T-helper 2 cell treated with Interferon-gamma antibody and Interleukin-4, amounts not matched to agents 100 ng/mL and 5 ng/mL, for 36 hours (primary cell): ENCODE measurements at regions not wholly inside any gene's neighbourhood (a gene's known extent, or its start where the extent isn't known, plus 50 kb on each side); places are given as distances from the start of the nearest gene placed in this dataset.

Source experiments
- intact Hi-C: fragments of 100-400 bp; cut with micrococcal nuclease; formaldehyde crosslinking; loops from one replicate; pipeline ENCODE4 v1.15.1; 2023

DNA sequence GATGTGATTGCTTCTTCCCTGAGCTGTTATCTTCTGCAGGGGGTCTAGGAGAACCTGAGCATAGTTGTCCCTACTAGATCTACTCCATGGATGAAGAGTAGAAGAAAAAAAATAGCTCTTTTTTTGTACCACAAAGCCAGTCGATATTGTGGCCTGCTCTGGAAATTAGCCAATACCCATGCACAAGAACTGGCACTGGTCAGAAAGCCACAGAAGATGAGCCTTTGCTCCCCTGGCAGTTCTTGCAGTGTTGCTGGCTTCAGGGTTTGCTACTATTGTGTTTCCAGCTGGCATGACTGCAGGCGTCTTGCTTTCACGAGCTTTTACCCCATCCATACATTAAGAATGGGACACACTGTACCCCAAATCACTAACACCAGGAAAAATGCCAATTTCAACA lies 547.7 kb upstream of the KLF12 start:
- intact Hi-C loops = no loop called here

DNA sequence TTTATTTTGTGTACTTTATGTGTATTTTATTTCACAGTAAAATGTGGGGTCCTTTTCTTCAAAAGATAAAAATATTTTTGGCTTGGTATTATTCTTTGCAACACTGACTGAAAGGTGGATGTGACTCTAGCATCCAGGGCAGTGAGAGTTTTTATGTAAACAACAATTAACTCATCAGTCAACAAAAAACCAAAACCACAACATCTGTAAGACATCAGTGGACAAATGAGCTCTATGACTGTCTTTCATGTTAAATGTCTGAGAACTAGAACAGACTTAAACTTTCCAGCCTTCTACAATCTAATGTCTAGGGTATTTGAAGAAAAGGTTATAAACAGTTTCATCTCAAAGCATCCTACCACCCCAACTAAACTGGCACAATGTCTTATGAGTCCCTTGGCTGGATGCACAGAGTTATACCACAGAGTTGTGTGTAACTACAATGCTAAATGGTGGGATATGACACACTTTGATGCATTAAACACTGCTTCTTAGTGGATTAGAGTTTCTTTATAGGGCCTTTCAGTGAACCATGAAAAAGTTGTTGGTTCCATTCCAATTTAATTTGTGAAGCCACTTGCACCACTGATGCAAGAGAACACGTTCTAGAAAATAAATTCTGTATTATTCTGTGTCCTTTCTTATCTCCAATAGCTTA lies 544.2 kb upstream of the KLF12 start:
- intact Hi-C loops = no loop called here

GRCh38 chr13:74675972-74676371 lies 541.8 kb upstream of the KLF12 start:
- intact Hi-C loops = no loop called here

DNA sequence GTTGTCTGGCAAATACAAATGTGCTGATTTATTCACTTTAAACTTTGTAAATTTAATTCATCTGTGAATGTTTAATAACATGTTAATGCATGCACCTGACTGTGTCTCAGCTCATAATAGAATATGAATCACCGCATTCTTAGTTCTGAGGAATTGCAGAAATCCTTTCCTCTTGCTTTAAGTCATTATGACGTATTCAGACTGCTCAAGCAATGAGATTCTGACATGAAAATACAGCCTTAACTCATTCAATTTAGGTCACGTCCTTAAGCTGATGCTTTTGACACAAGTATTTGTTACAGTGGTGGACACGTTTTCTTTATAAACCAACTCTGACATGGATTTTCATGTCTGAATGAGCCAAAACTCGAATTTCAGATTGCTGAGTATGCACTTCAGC lies 541.0 kb upstream of the KLF12 start:
- intact Hi-C loops = no loop called here

DNA sequence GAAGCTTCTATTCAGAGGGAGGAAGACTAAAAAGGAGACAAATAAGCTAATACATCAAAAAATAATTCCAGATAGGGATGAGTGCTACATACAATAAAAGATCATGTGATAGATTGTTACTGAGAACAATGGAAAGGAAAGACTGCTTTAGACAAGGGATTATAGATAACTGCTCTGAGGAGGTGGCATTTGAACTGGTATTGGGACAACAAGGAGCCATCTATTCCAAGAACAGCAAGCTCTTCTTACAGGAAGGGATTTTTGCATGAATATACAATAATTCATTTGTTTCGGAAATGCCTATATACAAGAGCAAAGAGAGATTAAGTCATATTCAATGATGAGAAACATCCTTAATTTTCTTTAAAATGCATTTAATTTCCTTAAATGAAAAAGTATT lies 540.5 kb upstream of the KLF12 start:
- intact Hi-C loops = no loop called here

GRCh38 chr13:74669149-74669548 lies 534.9 kb upstream of the KLF12 start:
- intact Hi-C loops = no loop called here

DNA sequence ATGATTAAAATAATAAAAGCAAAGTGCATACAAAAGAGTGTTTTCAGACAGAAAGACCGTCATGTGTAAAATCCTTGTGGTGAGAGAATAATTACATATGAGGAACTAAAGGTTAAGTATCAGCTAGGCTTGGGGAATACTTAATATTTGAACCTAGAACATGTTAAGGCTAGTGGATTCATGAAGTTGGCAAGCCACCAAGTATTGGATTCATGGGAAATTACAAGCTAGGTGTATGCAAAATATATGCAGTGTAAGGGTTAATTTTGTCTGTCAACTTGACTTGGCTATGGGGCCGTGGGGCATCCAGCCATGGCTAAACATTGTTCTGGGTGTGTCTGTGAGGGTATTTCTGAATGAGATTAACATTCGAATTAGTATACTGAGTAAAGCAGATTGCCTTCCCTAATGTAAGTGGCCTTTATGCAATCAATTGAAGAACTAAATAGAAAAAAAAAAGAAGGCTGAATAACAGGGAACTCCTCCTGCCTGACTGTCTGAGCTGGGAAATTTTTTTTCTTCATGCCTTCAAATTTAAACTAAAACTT lies 533.5 kb upstream of the KLF12 start:
- intact Hi-C loops = no loop called here

- intact Hi-C loops = no loop called here
Observed at GRCh38 chr13:74662905-74663304, 528.7 kb upstream of the KLF12 start.

DNA sequence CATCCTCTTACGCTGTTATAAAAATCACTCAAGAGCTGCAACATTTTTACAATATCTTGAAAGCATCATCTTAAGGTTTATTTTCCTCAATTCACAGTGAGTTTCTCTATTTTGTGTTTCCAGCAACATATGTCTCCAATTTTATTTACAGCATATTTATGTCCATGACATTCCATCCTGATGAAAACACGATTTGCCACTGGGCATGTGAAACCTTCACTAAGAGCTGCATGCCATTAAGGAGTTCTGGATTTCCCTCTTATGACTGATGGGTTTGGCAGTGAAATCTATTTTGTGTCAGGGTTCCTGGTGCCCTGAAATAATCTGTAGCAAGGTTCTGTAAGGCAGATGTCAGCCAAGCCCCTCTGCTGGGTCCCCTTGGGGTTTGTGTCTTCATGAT lies 527.6 kb upstream of the KLF12 start:
- intact Hi-C loops = no loop called here

DNA sequence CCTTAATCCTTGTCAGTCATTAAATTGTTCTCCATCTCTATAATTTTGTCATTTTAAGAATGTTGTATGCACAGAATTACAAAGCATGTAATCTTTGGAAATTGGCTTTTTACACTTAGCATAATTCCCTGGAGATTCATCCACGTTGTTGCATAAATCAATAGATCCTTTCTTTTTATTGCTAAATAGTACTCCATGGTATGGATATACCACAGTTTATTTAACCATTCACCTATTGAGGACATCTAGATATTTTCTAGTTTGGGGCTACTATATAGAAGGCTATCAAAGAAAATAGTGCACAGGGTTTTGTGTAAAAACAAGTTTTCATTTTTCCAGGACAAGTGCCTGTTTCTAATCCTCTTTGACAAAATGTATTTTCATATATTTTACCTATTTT lies 523.6 kb upstream of the KLF12 start:
- intact Hi-C loops = no loop called here

DNA sequence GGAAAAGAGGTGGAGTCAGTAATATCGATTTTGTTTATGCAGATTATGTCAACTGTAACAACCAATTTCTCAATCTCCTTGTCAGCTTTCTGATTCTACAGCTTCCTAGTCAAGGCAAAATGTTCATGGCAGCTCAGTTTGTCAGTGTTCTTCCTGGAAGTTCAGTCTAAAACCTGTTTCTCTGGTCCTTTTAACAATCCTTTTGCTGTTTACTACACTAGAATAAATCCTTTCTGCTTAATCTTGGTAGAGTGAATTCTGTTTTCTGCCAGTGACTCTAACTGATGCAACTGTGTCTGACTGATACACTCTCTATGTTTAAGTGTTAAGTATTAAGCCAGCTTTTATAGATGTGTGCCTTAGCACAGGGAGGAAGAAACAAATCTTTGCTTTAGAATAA lies 516.9 kb upstream of the KLF12 start:
- intact Hi-C loops = no loop called here

GRCh38 chr13:74647991-74648390 lies 513.8 kb upstream of the KLF12 start:
- intact Hi-C loops = no loop called here

GRCh38 chr13:74647211-74647610 lies 513.0 kb upstream of the KLF12 start:
- intact Hi-C loops = no loop called here

DNA sequence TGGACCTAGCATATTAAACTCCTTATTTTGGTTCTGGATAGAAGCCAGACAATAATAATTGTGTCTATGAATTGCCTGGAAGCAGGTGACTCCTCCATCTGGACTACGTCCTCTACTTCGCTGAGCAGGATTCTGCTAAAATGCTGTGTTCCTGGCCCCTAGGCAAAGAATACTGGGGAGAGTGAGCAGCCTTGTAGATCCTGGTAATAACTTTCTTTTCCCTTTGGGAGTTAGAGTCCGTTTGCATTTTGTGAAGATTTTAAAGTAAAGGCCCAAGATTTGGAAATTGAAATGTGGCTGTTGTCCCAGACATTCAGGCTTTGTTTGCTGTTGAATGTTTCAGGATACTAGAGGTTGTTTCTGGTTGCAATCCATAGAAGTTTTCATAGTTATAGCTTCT lies 511.9 kb upstream of the KLF12 start:
- intact Hi-C loops = no loop called here

GRCh38 chr13:74645586-74645985 lies 511.4 kb upstream of the KLF12 start:
- intact Hi-C loops = no loop called here

DNA sequence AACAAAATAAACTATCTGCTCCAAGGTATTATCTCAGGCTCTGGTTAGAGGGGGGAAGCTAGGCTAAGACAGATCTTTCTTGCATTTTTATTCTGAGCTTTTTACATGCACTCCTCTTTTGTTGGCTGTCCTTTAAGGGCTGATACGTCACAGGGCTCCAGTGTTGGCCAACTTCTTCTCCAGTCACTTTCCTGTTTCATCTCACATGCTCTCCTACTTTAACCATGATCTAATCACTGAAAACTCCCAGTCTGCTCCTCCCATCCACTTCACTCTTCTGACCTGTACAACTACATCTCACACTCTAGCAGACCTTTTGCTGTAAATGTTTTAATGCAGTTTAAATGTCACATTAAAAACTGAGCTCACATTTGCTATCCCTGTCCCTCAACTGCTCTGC lies 510.0 kb upstream of the KLF12 start:
- intact Hi-C loops = no loop called here

DNA sequence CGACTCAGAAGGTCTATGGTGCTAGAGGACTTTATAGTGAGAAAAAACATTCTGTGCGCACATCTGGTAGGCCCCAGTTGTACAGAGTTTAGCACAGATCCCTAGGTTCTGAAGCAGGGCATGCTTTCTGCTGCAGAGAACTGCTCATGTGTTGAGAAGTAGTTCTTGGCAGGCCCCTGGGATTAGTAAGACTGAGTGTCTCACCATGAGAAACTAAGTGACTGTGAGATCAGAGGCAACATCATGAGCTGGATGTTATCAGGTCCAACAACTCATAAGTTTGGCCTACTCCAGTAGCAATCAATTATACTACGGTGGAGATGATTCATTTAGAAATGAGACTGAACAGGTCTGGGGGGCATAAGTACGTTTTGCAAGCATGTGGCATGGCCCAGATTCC lies 507.4 kb upstream of the KLF12 start:
- intact Hi-C loops = no loop called here

GRCh38 chr13:74633734-74634133 lies 499.5 kb upstream of the KLF12 start:
- intact Hi-C loops = no loop called here

DNA sequence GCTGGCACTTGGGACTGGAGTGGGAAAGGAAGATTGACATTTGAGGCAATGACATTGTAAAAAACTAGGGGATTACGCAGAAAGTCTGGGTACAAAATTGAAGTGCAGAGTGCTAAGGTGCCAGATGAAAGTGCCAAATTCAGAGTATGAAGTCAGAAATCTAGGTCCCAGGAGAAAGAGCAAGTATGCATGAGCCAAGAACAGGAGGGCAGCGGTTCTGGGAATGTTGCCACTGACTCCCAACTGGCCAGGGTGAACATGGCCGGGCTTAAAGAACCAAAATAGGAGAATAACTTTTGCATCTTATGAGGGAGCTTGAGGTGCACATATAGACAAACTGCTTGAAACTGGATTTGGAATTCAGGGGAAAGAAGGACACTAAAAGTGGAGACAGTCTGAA lies 495.8 kb upstream of the KLF12 start:
- intact Hi-C loops = no loop called here

GRCh38 chr13:74625541-74625940 lies 491.3 kb upstream of the KLF12 start:
- intact Hi-C loops = no loop called here

GRCh38 chr13:74623761-74624160 lies 489.6 kb upstream of the KLF12 start:
- intact Hi-C loops = no loop called here

- intact Hi-C loops = no loop called here
Observed at GRCh38 chr13:74622284-74622683, 488.1 kb upstream of the KLF12 start.

GRCh38 chr13:74620711-74621110 lies 486.5 kb upstream of the KLF12 start:
- intact Hi-C loops = no loop called here

DNA sequence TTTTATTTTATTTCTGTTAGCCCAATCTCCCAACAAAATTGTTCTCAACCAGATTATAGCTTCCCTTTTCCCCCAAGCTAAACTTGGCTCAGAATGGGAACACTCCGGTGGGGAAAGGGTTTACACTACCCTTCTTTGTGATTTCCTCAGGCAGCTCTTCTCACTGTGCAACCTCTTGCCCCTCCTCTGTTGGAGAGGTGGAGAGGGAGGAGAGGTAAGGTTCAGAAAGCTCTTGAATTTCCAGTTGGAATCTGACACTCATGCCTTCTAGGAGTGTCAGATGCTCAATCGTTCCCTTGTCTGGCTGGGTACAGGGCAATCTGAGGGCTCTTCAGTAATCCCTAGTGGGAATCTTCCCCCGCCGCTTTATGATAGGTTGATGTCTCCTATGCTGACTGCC lies 486.1 kb upstream of the KLF12 start:
- intact Hi-C loops = no loop called here
